ENCODE measurements at regions not wholly inside any gene's neighbourhood (a gene's known extent, or its start where the extent isn't known, plus 50 kb on each side); places are given as distances from the start of the nearest gene placed in this dataset.
"Not testable (repeated sequence)": the region's sequence is repeated elsewhere in the genome, so short reads cannot be mapped to it uniquely, and the experiment has no call there.

DNA sequence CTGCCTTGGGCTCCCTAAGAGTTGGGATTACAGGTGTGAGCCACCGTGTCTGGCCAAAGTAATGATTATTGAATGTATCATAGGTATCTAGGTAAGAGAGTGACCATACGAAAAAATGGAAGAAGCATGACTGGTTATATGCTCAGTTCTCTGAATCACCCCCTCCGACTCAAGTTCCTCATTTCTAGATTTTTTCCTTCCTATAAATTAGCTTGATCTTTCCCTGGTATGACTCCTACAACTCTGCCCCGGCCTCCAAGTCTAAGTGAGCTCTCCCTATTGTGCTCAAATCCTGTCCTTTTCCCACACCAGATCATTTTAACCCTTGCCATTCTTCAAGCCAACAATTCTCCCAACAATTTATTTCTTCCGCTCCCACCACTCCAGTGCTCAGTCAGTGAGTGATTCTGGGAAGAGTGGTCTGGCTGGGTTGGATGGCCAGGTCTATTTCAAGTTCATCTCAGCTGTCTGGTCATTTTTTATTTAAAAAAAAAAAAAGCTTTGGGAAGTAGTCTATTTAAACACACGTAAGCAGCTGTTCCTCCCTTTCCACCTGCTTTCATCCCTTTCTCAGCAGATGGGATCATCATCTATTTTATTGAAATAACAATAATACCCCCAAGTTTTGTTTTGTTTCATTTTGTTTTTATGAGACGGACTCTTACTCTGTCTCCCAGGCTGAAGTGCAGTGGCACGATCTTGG lies 120.2 kb upstream of the HS3ST2 start:
- Histone ChIP-seq H3K36me3 (ENCODE audit: insufficient read depth, low read length, poor library complexity, severe bottlenecking) (no peaks in the 10 kb centered on the region), H3K27me3 (replicated peaks; ENCODE audit: insufficient read depth, low read depth, low read length, poor library complexity) (peaks cover 48% of the 10 kb centered on the region), H3K4me1 (ENCODE audit: insufficient read depth, low read length, poor library complexity, severe bottlenecking) (no peaks in the 10 kb centered on the region), H3K9me3 (ENCODE audit: low read depth, low read length, poor library complexity, severe bottlenecking) (no peaks in the 10 kb centered on the region), H3K27ac (ENCODE audit: low read depth, low read length, poor library complexity, severe bottlenecking) (no peak overlapping the region), H3K4me3 (ENCODE audit: low read depth, low read length, poor library complexity, severe bottlenecking) (no peak overlapping the region)
- no TSS peak for BruUV-seq (replicated peaks)
- ChIA-PET CTCF (no interaction called here), POLR2A (ENCODE audit: low non-redundant PET) (no interaction called here)
- TF ChIP-seq, protein P1, sequence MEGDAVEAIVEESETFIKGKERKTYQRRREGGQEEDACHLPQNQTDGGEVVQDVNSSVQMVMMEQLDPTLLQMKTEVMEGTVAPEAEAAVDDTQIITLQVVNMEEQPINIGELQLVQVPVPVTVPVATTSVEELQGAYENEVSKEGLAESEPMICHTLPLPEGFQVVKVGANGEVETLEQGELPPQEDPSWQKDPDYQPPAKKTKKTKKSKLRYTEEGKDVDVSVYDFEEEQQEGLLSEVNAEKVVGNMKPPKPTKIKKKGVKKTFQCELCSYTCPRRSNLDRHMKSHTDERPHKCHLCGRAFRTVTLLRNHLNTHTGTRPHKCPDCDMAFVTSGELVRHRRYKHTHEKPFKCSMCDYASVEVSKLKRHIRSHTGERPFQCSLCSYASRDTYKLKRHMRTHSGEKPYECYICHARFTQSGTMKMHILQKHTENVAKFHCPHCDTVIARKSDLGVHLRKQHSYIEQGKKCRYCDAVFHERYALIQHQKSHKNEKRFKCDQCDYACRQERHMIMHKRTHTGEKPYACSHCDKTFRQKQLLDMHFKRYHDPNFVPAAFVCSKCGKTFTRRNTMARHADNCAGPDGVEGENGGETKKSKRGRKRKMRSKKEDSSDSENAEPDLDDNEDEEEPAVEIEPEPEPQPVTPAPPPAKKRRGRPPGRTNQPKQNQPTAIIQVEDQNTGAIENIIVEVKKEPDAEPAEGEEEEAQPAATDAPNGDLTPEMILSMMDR (conservative IDR thresholded peaks at IDR 0.05; ENCODE audit: low read depth, low read length), result no peak
- no peak for TF ChIP-seq EZH2 (IDR thresholded peaks at IDR 0.05; ENCODE audit: borderline replicate concordance, low read depth, low read length, poor library complexity, severe bottlenecking)
- DNase-seq (ENCODE audit: low spot score), result no peak
- intact Hi-C loops (cut with micrococcal nuclease; ENCODE audit: unreplicated experiment), result no loop called here

DNA sequence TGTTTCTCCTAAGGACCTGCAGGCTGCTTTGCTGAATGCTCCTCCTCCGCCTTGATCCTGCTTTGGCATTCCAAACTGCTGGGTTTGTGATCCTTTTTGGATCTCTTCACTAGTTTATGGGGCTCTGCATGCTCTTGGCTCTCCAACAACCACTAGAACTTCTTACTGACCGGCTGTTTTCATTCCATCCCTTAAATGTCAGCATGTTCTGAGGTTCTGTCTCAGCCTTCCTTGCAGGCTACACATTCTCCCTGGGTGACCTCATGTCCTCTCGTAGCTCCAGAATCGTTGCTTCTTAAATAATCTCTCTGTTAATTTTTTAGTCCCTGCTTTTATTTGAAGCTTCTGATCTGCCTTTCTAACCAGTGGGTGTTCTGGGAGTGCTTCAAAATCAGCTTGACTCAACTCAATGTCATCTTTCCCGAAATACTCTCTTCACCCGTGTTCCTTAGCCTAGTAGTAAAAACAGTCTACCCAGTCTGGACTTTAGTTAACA lies 119.0 kb upstream of the HS3ST2 start:
- Histone ChIP-seq H3K4me1 (ENCODE audit: insufficient read depth, low read length, poor library complexity, severe bottlenecking) (no peaks in the 10 kb centered on the region), H3K27me3 (replicated peaks; ENCODE audit: insufficient read depth, low read depth, low read length, poor library complexity) (peaks cover 48% of the 10 kb centered on the region), H3K36me3 (ENCODE audit: insufficient read depth, low read length, poor library complexity, severe bottlenecking) (no peaks in the 10 kb centered on the region), H3K27ac (ENCODE audit: low read depth, low read length, poor library complexity, severe bottlenecking) (no peak overlapping the region), H3K4me3 (ENCODE audit: low read depth, low read length, poor library complexity, severe bottlenecking) (no peak overlapping the region), H3K9me3 (ENCODE audit: low read depth, low read length, poor library complexity, severe bottlenecking) (no peaks in the 10 kb centered on the region)
- POLR2A ChIA-PET (ENCODE audit: low non-redundant PET), result no interaction called here
- CTCF ChIA-PET, result no interaction called here
- no TSS peak for BruUV-seq (replicated peaks)
- no peak for DNase-seq (ENCODE audit: low spot score)
- TF ChIP-seq, protein P1 (conservative IDR thresholded peaks at IDR 0.05; ENCODE audit: low read depth, low read length), result no peak
- no peak for TF ChIP-seq EZH2 (IDR thresholded peaks at IDR 0.05; ENCODE audit: borderline replicate concordance, low read depth, low read length, poor library complexity, severe bottlenecking)
- intact Hi-C loops (cut with micrococcal nuclease; ENCODE audit: unreplicated experiment), result no loop called here

DNA sequence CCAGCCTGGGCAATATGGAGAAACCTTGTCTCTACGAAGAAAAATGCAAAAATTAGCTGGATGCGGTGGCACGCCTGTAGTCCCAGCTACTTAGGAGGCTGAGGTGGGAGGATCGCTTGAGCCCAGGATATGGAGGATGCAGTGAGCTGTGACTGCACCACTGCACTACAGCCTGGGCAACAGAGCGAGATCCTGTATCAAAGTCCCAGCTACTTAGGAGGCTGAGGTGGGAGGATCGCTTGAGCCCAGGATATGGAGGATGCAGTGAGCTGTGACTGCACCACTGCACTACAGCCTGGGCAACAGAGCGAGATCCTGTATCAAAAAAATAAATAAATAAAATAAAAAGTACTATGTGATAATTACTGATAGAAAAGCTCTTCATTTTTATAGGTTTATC lies 118.2 kb upstream of the HS3ST2 start:
- H3K4me3 ChIP-seq (ENCODE audit: low read depth, low read length, poor library complexity, severe bottlenecking); CTCF ChIA-PET; DNase-seq (ENCODE audit: low spot score); H3K36me3 ChIP-seq (ENCODE audit: insufficient read depth, low read length, poor library complexity, severe bottlenecking); BruUV-seq (replicated peaks); H3K9me3 ChIP-seq (ENCODE audit: low read depth, low read length, poor library complexity, severe bottlenecking); intact Hi-C loops (cut with micrococcal nuclease; ENCODE audit: unreplicated experiment); H3K27ac ChIP-seq (ENCODE audit: low read depth, low read length, poor library complexity, severe bottlenecking); POLR2A ChIA-PET (ENCODE audit: low non-redundant PET); H3K4me1 ChIP-seq (ENCODE audit: insufficient read depth, low read length, poor library complexity, severe bottlenecking): not testable (repeated sequence)
- H3K27me3 ChIP-seq (replicated peaks; ENCODE audit: insufficient read depth, low read depth, low read length, poor library complexity), result peaks cover 48% of the 10 kb centered on the region

DNA sequence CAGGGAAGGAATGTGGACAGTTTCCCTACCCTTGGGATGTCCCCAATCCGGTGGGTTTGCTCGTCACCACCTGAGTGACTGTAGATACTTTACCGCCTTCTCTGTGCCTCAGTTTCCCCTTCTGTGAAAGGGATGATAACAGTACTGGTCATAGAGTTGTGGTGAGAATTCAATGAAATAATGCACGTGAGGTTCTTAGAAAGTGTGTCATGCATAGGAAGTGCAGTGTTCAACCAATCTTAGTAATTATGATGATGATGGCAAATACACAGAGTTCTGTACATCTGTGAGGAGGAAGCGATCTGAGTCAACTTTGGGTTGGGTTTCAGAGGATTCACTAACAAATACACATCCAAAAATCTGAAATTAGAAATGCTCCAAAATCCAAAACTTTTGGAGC lies 114.6 kb upstream of the HS3ST2 start:
- Histone ChIP-seq H3K27me3 (replicated peaks; ENCODE audit: insufficient read depth, low read depth, low read length, poor library complexity) (peaks cover 22% of the 10 kb centered on the region), H3K36me3 (ENCODE audit: insufficient read depth, low read length, poor library complexity, severe bottlenecking) (no peaks in the 10 kb centered on the region), H3K9me3 (ENCODE audit: low read depth, low read length, poor library complexity, severe bottlenecking) (no peaks in the 10 kb centered on the region), H3K4me3 (ENCODE audit: low read depth, low read length, poor library complexity, severe bottlenecking) (no peak overlapping the region), H3K27ac (ENCODE audit: low read depth, low read length, poor library complexity, severe bottlenecking) (no peak overlapping the region), H3K4me1 (ENCODE audit: insufficient read depth, low read length, poor library complexity, severe bottlenecking) (no peaks in the 10 kb centered on the region)
- ChIA-PET CTCF (no interaction called here), POLR2A (ENCODE audit: low non-redundant PET) (no interaction called here)
- no TSS peak for BruUV-seq (replicated peaks)
- intact Hi-C loops (cut with micrococcal nuclease; ENCODE audit: unreplicated experiment), result no loop called here
- TF ChIP-seq EZH2 (IDR thresholded peaks at IDR 0.05; ENCODE audit: borderline replicate concordance, low read depth, low read length, poor library complexity, severe bottlenecking), result no peak
- TF ChIP-seq, protein P1 (conservative IDR thresholded peaks at IDR 0.05; ENCODE audit: low read depth, low read length), result no peak
- no peak for DNase-seq (ENCODE audit: low spot score)

All from A673 (cell line).